Medulla oblongata (tissue), 1 donor: ENCODE measurements at regions not wholly inside any gene's neighbourhood (a gene's known extent, or its start where the extent isn't known, plus 50 kb on each side); places are given as distances from the start of the nearest gene placed in this dataset.

Experiments
- DNase-seq: peaks from one replicate; pipeline ENCODE4 v3.0.0-alpha.2; 2015; ENCODE audit errors: extremely low spot score

GRCh38 chr10:33553748-33554571 is 219.5 kb upstream of the NRP1 start:
- DNase-seq, result no peak

- no peak for DNase-seq
These were observed 217.8 kb upstream of the NRP1 start for GRCh38 chr10:33552290-33552689.

GRCh38 chr10:33550811-33551210 is 216.3 kb upstream of the NRP1 start:
- no peak for DNase-seq

- no peak for DNase-seq
These were observed 213.5 kb upstream of the NRP1 start for GRCh38 chr10:33547976-33548375.

GRCh38 chr10:33546031-33546430 is 211.6 kb upstream of the NRP1 start:
- no peak for DNase-seq

- DNase-seq, result no peak
These were observed 208.5 kb upstream of the NRP1 start for GRCh38 chr10:33542752-33543505.

GRCh38 chr10:33539116-33539515 is 204.6 kb upstream of the NRP1 start:
- no peak for DNase-seq

- DNase-seq, result no peak
These were observed 202.6 kb upstream of the NRP1 start for GRCh38 chr10:33537066-33537465.

GRCh38 chr10:33536508-33536907 is 202.0 kb upstream of the NRP1 start:
- no peak for DNase-seq

- DNase-seq, result no peak
These were observed 201.4 kb upstream of the NRP1 start for GRCh38 chr10:33535866-33536265.

GRCh38 chr10:33534416-33534815 is 199.9 kb upstream of the NRP1 start:
- DNase-seq, result no peak

- no peak for DNase-seq
These were observed 199.1 kb upstream of the NRP1 start for GRCh38 chr10:33533612-33534011.

GRCh38 chr10:33532901-33533300 is 198.4 kb upstream of the NRP1 start:
- DNase-seq, result no peak

- DNase-seq, result no peak
These were observed 194.8 kb upstream of the NRP1 start for GRCh38 chr10:33529234-33529633.

- DNase-seq, result no peak
These were observed 190.5 kb upstream of the NRP1 start for GRCh38 chr10:33524966-33525365.

- DNase-seq, result no peak
These were observed 189.6 kb upstream of the NRP1 start for GRCh38 chr10:33524041-33524440.

GRCh38 chr10:33523236-33523792 is 188.8 kb upstream of the NRP1 start:
- DNase-seq, result no peak

GRCh38 chr10:33521904-33522303 is 187.4 kb upstream of the NRP1 start:
- DNase-seq, result no peak

GRCh38 chr10:33521062-33521461 is 186.6 kb upstream of the NRP1 start:
- no peak for DNase-seq

GRCh38 chr10:33520223-33520622 is 185.8 kb upstream of the NRP1 start:
- DNase-seq, result no peak

- DNase-seq, result no peak
These were observed 184.8 kb upstream of the NRP1 start for GRCh38 chr10:33519130-33519860.

- DNase-seq, result no peak
These were observed 175.7 kb upstream of the NRP1 start for GRCh38 chr10:33510206-33510605.
